PC-3 (cell line): ENCODE measurements at regions not wholly inside any gene's neighbourhood (a gene's known extent, or its start where the extent isn't known, plus 50 kb on each side); places are given as distances from the start of the nearest gene placed in this dataset.

Experiments
- EZH2 ChIP-seq: fragments of 300-600 bp; sonication (generic); IDR thresholded peaks from one replicate; pipeline ENCODE4 v1.6.1; 2017; ENCODE audit warnings: antibody characterized with exemption, mild to moderate bottlenecking, low read length; ENCODE audit not compliant: unreplicated experiment
- EZH2phosphoT487 ChIP-seq: fragments of 300-600 bp; sonication (generic); IDR thresholded peaks from 2 replicates; pipeline ENCODE4 v1.6.1; 2018; ENCODE audit warnings: mild to moderate bottlenecking, antibody characterized with exemption, low read length, borderline replicate concordance
- TF ChIP-seq, protein P1 (sequence below): fragments of 300-600 bp; sonication (generic); conservative IDR thresholded peaks from 2 replicates; pipeline ENCODE4 v1.5.1; 2017; ENCODE audit warnings: antibody characterized with exemption, low read depth, mild to moderate bottlenecking, low read length

DNA sequence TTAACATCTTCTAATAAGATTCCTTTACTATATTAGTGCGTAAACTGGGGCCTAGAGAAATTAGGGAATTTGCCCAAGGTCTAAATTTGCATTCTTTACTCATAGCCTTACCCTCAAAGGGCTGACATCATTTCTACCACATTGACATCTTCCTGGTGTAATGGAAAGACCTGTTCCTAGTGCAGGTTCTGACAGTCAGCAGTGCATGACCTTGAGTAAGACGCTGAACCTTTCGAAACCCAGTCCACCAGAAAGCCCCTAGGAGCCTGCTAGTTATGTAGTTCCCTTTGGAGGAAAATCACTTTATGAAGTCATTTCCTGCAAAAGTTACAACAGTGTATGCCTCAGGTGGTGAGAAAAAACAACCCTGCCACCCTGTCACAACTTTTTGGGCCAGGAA lies 388.3 kb downstream of the TNS1 start:
- TF ChIP-seq, protein P1, sequence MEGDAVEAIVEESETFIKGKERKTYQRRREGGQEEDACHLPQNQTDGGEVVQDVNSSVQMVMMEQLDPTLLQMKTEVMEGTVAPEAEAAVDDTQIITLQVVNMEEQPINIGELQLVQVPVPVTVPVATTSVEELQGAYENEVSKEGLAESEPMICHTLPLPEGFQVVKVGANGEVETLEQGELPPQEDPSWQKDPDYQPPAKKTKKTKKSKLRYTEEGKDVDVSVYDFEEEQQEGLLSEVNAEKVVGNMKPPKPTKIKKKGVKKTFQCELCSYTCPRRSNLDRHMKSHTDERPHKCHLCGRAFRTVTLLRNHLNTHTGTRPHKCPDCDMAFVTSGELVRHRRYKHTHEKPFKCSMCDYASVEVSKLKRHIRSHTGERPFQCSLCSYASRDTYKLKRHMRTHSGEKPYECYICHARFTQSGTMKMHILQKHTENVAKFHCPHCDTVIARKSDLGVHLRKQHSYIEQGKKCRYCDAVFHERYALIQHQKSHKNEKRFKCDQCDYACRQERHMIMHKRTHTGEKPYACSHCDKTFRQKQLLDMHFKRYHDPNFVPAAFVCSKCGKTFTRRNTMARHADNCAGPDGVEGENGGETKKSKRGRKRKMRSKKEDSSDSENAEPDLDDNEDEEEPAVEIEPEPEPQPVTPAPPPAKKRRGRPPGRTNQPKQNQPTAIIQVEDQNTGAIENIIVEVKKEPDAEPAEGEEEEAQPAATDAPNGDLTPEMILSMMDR: no peak
- no peak for TF ChIP-seq EZH2
- TF ChIP-seq EZH2phosphoT487: no peak
